GM18507 (cell line): ENCODE measurements at regions not wholly inside any gene's neighbourhood (a gene's known extent, or its start where the extent isn't known, plus 50 kb on each side); places are given as distances from the start of the nearest gene placed in this dataset.
A peak's percentile ranks its signal among the peaks of the same experiment; 100 is the strongest.
"Not testable (repeated sequence)": the region's sequence is repeated elsewhere in the genome, so short reads cannot be mapped to it uniquely, and the experiment has no call there.

ENCODE experiments used
- DNase-seq: peaks from one replicate; pipeline ENCODE4 v3.0.0; 2011; ENCODE audit warnings: low read depth; ENCODE audit not compliant: insufficient read length; ENCODE audit errors: extremely low spot score
- FAIRE-seq: peaks from 2 replicates; lab custom pipeline; 2011; peaks lifted over from hg19 to GRCh38; lab: Jason Lieb, UNC

DNA sequence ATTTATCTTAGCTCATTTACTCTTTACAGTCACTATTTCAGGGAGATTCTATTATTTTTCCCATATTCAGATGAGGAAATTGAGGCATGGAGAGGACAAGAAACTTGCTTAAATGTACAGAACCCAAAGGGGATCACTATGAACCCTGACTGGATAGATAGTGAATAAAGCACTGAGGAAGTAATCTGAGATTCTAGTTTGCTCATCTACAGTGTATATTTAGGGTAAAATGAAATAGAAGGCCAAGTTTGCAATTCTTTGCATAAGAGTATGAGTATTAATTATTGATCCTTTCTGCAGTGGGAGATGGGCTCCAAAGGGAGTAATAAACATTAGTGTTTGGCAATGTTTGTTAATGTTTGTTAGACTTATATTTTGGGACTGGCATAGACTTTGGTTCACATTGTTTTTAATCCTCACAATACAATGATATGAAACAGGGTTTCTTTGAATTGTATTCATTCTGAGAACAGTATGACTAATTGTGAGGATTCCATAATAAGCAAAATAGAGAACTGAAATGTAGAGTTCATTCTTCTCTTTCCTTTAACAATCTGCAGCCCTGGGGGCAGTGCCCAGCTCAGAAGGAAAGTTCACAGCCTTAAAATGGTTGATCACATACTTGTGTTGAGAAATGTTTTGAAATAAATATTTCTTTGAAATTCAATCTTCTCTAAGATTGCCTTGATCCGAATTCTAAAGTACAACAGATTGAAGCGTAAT, 131.0 kb upstream of the ZNF804B start:
- DNase-seq: peak; percentile 2
- peak; percentile 88 for FAIRE-seq

DNA sequence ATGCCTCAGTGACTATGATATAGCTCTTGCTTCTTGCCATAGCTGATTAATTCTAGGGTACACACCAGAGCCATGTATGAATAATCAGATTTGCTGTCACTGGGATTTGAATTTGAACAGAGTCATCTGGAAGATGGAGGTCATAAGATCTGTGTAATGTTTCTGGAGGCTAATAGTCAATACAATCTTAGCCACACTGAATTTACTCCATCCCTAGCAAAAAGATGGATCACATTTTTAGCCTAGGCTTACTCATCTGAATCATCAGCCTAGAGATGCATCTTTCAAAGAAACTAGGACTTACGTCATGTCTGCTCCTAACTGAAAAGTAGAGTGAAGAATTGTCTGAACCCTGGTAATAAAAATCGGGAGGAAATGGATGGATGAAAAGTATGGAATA, 142.3 kb upstream of the ZNF804B start:
- no peak for FAIRE-seq
- DNase-seq: no peak

DNA sequence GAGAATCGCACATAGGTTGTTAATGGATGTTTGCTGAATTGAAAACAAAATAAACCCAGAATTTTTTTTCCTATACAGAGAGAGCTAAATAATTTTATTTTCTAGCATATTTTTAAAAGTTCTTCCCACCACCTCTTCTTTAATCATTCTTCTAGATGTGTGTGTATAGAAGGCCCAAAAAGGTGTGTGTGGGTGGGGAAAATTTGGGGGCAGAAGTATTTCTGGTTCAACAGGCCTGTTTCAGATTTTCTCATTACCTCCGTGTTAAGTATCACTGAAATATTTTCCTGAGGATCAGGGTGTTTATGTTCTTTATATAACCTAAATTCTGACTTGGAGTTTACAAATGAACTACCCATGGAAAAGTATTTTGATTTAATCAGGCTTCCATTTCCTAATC, 144.2 kb upstream of the ZNF804B start:
- DNase-seq: no peak
- no peak for FAIRE-seq

DNA sequence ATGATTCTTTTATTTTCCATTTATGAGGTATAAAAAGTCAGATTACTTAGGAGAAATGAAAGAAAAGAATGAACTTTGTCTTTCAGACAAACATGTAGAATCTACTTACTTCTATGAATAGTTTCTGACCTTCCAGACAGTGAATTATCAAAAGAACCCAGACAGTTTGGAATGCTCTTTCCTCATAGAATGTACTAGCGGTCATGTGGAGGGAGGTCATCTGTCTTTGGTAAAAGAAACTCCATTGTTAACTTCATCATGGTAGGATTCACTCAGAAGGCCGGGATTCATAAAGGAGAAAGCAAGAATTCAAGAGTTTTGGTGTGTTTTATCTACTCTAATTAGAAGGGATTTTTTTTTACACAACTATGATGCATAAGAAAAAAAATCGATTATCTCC, 144.8 kb upstream of the ZNF804B start:
- DNase-seq (no peak), FAIRE-seq (no peak)

DNA sequence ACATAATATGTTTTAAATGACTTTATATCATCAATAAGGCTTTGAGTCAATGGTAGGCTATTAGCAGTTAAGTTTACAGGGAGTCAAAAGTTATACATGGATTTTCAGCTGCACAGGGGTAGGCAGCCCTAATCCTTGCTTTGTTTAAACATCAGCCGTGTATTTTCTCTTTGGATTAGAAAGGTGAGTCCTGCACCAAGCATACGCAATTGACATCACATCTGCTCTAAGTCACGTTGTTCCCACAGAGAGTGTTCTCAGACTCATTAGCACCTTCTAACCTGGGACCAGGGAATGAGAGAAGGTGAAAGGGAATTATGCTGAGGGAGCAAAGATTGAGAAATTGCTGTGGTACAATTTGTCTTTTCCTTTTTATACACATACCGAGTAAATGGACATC, 148.6 kb upstream of the ZNF804B start:
- FAIRE-seq: no peak
- no peak for DNase-seq

DNA sequence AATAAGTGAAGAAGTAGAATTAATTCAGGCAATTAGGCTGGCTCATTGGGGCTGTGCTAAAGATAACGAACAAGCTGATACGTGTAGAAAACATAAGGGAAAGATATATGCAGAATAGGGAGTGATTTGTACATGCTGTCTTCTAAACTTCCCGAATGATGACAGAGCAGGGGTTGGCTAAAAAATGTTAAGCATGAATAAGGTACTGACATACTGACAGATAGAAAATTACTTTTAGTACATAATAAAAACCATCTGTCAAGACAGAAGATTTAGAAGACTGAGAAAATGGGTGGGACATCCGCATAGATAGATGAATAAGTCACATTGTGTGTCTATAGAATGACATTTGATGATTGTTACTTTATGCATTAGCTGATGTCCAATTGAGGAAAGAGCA, 158.8 kb upstream of the ZNF804B start:
- no peak for FAIRE-seq

DNA sequence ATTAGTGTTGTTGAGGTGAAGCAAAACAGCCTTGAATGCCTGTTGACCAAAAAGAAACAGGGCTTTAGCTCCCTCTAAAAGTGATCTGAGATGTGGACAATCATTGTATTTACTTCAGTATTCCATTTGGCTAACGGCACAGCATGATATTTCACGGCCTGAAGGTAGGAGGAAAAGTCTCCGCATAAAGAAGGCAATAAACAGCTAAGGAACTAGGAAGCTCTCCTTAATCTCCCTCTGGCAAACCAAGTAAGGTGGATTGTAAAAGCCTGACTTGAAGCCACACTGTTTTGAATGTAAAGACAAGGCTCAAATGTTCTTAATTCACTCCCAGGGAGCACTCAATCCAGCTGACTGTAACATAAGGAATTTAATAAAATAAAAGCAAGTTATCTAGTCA, 160.0 kb upstream of the ZNF804B start:
- no peak for DNase-seq
- no peak for FAIRE-seq

More for the DNA sequence above, 158.8 kb upstream of the ZNF804B start:
- DNase-seq: no peak

DNA sequence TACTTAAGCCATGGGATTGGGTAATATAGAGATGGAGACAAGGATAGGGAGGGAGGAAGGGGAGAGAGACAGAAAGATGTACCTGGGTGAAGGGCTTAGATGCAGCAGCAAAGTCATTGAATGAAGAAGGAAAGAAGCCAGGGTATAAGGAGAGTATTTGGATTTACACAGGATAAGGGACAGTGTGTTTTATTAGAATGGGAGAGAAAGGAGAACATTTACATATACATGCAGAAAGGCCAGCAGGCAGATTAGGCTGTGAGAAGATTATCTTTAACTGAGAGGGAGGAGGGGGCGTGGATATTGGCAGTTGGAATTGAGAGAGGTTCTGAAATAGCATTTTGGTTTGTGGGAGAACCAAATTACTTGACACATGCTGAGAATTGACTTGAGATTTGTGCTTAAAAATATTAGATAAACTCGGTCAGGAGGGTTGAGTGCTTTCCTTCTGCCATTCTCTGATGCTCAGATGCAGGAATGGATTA, 161.5 kb upstream of the ZNF804B start:
- DNase-seq (no peak), FAIRE-seq (no peak)

DNA sequence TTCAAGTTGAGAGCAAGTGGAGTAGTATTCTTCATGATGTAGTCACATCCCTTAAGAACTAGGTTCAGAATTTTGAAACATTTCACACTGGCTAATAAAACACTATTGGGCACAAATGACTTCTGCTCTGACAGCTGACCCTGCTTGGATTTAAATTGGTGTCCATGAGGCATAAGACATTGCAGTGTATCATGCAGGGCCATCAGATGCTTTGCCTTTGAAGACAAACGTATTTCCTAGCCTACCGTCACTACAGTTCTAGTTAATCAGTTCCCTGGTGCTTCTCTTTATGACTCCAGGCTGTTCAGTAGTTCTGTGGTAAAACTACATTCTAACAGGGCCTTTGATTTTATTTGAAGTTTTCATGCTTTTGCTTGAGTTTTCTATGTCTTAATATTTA, 168.5 kb upstream of the ZNF804B start:
- FAIRE-seq (no peak), DNase-seq (no peak)

DNA sequence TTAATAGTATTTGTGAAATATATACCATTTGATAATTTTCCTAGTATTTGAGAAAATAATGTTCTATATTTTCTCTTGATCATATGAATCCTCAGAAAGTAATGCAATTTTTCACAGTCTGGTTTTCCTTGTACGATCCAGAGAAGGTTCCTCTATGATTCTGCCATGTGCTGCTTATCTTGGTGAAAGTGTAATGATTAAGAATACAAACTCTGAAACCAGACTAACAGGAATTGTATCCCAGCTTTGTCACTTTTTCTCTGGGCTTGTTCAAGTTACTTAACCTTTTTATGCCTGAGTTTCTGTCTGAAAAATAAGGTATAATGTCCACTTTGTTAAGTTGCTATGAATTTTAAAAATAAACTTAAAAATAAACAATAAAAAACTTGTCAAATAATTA, 169.6 kb upstream of the ZNF804B start:
- FAIRE-seq: no peak

DNA sequence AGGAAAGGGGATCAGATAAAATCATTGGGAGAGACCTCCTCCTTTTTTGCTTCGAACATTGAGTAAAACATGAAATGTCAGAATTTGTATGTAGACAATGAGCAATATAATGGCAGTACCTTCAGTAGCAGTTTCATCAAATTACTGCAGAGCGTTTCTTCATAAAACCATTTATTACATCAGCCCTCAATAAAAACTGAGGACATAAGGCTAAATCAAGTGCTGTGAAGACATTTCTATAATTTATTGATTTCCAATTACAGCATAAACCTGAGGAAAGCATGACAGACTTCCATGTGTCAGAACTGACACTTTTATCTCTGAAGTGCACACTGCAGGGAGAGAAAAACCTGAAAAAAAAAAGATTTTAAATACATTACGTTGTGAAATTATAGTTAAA, 172.6 kb upstream of the ZNF804B start:
- FAIRE-seq (no peak), DNase-seq (no peak)

More for the DNA sequence above, 169.6 kb upstream of the ZNF804B start:
- DNase-seq: no peak

DNA sequence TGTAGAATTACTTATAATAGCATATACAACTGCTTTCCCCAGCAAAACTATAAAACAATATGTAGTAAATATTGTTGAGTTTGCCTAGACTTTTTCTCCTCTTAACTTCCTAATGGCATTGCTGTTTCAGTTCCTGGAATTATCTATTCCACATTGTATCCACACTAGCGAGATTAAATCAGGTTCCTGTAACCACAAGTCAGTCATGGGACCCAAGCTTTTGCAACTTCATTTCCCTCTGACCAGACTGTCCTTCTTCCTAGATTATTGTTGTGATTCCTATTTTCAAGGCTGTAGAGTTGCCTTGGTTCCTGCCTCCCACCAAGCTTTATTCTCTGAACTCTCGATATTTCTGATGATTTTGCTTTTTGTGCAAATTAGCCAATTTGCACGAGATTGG, 173.3 kb upstream of the ZNF804B start:
- DNase-seq: no peak
- no peak for FAIRE-seq

DNA sequence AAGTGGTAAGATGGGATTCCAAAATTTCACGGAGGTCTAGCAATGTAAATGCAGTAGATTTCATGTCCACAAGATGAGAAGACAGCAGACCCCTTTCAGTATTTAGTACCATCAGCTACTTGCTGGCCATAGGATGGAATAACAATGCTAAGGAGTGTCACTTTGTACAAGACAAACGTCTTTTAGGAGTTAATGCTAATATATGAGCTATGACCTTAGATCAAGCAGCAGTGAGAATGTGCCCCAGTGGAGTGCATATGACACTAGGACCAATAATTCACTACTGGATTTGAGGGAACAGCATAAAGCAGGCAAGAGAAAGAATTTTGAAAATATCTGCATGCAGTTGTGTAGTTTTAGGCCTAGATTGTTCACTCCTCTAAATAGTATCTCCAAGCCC, 182.8 kb upstream of the ZNF804B start:
- FAIRE-seq (no peak), DNase-seq (no peak)

DNA sequence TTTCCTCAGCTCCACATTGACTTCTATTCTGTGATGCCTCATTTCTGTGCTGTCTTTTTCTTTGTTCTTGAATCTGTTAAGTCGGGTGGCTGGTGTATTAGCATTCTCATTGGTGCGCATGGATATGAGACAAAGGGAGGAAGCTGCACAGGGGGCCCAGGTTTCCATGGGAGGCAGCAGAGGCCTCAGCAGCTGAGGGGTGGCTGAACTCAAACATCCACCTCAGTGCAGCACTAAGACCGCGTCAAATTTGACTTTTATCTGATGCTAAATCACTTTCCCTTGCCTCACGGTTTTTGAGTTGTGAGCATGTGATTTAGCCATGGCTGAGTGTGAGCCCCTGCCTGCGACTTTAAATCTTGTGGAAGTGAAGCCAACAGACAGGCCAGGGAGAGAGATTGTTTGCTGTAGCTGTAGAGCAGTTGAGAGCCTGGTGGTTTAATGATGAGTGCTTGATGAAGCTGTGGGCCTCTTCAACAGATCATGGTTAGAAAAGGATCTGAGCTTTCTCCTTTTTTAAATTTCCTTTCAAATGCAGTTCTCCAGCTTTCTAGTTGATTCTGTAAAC, 193.3 kb upstream of the ZNF804B start:
- DNase-seq (no peak), FAIRE-seq (no peak)

DNA sequence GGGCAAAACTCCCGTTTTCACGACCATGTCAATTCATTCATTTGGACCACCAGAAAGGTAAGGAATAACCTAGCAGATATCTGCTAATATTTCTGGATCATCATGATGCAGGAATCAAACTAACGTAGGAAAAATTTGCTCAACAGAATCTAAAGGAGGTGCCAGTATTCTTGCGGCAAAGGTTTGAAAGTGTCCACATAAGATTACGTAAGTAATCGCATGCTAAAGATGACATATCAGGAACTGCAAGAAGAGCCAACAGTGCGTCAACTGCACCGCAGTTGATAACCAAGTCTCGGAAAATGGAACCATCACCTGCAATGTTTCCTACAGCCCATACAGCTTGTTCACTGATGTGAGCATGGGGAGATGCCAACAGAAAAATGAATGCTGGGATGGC, 194.1 kb upstream of the ZNF804B start:
- FAIRE-seq (no peak), DNase-seq (no peak)

DNA sequence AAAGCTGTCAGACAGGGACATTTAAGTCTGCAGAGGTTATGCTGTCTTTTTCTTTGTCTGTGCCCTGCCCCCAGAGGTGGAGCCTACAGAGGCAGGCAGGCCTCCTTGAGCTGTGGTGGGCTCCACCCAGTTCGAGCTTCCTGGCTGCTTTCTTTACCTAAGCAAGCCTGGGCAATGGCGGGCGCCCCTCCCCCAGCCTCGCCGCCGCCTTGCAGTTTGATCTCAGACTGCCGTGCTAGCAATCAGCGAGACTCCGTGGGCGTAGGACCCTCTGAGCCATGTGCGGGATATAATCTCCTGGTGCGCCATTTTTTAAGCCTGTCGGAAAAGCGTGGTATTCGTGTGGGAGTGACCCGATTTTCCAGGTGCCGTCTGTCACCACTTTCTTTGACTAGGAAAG, 203.1 kb upstream of the ZNF804B start:
- DNase-seq, FAIRE-seq: not testable (repeated sequence)

DNA sequence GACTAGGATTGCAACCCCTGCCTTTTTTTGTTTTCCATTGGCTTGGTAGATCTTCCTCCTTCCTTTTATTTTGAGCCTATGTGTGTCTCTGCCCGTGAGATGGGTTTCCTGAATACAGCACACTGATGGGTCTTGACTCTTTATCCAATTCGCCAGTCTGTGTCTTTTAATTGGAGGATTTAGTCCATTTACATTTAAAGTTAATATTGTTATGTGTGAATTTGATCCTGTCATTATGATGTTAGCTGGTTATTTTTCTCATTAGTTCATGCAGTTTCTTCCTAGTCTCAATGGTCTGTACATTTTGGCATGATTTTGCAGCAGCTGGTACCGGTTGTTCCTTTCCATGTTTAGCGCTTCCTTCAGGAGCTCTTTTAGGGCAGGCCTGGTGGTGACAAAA, 204.7 kb upstream of the ZNF804B start:
- not testable (repeated sequence) for FAIRE-seq, DNase-seq

DNA sequence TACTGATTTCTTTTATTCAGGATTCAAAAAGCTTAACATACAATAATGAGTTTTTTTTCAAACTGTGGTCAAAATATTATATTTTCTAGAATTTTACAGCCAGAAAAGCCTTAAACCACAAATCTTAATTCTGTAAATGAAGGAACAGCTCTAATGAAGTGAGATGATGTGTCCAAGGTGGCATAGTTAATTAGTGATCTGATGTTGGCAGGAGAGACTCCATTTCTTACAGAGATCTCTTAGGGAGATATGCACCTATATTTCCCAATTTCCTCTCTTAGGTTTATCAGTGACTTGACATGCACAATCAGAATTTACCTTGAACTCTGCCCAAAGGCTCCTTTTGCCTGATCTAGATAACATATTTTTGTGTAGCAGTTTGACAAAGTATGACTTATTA, 211.1 kb upstream of the ZNF804B start:
- FAIRE-seq: no peak
- DNase-seq: no peak

DNA sequence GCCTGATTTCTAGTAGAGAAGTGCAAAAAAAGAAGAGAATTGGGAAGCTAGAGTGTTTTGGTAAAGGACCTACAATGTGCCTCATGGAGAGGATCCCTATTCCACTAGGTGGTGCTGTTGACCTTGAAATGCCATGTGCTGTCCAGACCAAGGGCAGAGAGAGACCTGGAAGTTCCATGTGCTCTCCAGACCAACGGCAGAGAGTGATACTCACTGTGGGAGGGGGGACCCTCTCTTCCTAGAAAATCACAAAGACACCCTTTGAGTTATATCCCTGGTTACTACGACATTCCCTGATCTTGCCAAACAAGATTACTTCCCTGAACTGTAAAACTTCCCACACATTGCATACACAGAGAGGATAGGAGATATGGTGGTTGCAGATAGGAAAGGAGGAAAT, 212.7 kb upstream of the ZNF804B start:
- FAIRE-seq: peak; percentile 87
- DNase-seq: no peak

DNA sequence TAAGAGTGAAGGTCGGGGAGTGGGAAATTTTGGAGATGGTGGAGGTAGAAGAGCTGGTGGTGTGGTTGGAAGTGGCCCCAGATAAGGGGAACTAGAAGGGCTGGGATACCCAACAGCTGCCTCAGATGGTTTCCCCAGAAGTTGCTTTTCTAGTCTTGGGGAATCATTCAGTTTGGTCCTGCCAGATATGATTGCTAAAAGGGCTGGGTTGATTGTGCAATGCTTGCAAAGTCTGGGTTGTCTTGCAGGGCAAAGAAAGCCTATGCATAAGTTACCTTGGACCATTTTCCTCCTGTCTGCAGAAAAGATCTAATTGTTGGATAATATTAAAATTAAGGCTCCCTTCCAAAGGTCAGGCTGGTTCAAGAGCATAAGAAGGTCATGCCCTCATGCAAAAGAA, 213.8 kb upstream of the ZNF804B start:
- DNase-seq (no peak), FAIRE-seq (no peak)

DNA sequence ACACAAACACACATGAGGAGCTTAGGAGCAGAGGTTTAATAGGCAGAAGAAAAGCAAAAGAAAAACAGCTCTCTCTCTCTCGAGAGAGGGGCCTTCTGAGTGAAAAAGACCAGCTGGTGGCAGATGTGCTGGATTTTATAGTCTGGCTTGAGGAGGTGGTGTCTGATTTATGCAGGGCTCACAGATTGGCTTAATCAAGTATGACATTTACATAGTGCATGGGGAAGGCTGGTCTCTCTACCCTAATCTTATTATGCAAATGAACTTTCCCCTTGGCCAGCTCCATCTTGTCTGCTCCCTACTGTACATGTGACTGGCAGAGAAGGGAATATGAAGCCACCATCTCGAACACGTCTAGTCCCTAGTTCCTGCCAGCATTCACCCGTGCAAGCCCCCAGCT, 219.5 kb upstream of the ZNF804B start:
- no peak for DNase-seq
- FAIRE-seq: no peak
